ENCODE measurements at regions not wholly inside any gene's neighbourhood (a gene's known extent, or its start where the extent isn't known, plus 50 kb on each side); places are given as distances from the start of the nearest gene placed in this dataset.
"Not testable (repeated sequence)": the region's sequence is repeated elsewhere in the genome, so short reads cannot be mapped to it uniquely, and the experiment has no call there.

DNA sequence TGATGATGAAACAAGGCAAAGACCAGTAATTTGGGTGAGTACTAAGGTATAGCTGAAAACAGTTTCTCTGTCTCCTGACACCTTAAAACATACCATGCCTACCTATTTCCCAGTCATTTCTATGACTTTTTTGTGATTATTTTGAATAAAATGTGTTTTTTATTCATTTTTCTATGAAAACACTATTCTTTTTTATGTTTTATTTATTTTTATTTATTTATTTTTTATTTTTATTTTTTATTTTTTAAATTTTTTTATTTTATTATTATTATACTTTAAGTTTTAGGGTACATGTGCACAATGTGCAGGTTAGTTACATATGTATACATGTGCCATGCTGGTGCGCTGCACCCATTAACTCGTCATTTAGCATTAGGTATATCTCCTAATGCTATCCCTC, 576.8 kb upstream of the TLE4 start:
- TF ChIP-seq, protein P1, sequence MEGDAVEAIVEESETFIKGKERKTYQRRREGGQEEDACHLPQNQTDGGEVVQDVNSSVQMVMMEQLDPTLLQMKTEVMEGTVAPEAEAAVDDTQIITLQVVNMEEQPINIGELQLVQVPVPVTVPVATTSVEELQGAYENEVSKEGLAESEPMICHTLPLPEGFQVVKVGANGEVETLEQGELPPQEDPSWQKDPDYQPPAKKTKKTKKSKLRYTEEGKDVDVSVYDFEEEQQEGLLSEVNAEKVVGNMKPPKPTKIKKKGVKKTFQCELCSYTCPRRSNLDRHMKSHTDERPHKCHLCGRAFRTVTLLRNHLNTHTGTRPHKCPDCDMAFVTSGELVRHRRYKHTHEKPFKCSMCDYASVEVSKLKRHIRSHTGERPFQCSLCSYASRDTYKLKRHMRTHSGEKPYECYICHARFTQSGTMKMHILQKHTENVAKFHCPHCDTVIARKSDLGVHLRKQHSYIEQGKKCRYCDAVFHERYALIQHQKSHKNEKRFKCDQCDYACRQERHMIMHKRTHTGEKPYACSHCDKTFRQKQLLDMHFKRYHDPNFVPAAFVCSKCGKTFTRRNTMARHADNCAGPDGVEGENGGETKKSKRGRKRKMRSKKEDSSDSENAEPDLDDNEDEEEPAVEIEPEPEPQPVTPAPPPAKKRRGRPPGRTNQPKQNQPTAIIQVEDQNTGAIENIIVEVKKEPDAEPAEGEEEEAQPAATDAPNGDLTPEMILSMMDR (conservative IDR thresholded peaks at IDR 0.05; ENCODE audit: low read depth, low read length): not testable (repeated sequence)
- not testable (repeated sequence) for TF ChIP-seq EZH2 (IDR thresholded peaks at IDR 0.05; ENCODE audit: borderline replicate concordance, low read depth, low read length, poor library complexity, severe bottlenecking)

All from A673 (cell line).